Body of pancreas (tissue), 4 donors: ENCODE measurements at regions not wholly inside any gene's neighbourhood (a gene's known extent, or its start where the extent isn't known, plus 50 kb on each side); places are given as distances from the start of the nearest gene placed in this dataset.

ENCODE experiments used
- CTCF ChIP-seq, 7 experiments: fragments of 450-650 bp in 4 of 7; fragments of 200-600 bp in 3 of 7; sonication (generic) in 3 of 7; IDR thresholded peaks; one replicate each; pipeline ENCODE4 v1.5.1; 2016 to 2019; ENCODE audit warnings: antibody characterized with exemption in 7 of 7
- POLR2A ChIP-seq, 3 donors: fragments of 450-650 bp; IDR thresholded peaks; one replicate each; pipeline ENCODE4 v1.6.1; 2016; ENCODE audit warnings: antibody characterized with exemption in 3 of 3, mild to moderate bottlenecking in 2 of 3

GRCh38 chr12:93166541-93167307 lies 211.0 kb upstream of the NUDT4 start:
- TF ChIP-seq CTCF (IDR thresholded peaks at IDR 0.05) = no peak
- no peak for TF ChIP-seq POLR2A (IDR thresholded peaks at IDR 0.05)
